COLO668 (cell line): ENCODE measurements at regions not wholly inside any gene's neighbourhood (a gene's known extent, or its start where the extent isn't known, plus 50 kb on each side); places are given as distances from the start of the nearest gene placed in this dataset.
"Not testable (repeated sequence)": the region's sequence is repeated elsewhere in the genome, so short reads cannot be mapped to it uniquely, and the experiment has no call there.

Experiments
- DNase-seq: peaks from one replicate; lab custom pipeline; 2025; ENCODE audit not compliant: unreplicated experiment; lab: John Stamatoyannopoulos, UW

DNA sequence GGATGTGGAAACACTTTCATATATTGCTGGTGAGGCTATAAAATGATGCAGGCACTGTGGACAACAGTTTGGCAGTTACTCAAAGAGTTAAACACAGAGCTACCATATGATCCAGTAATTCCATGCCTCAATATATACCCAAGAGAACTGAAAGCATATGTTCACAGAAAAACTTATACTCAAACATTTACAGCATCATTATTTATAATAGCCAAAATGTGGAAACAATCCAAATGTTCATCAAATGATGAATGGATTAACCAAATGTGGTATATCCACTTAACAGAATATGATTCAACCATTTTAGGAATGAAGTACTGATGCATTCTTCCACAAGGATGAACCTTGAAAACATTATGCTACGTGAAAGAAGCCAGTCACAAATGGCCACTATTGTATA, 603.8 kb downstream of the IQCM start:
- DNase-seq: no peak

GRCh38 chr4:149203256-149204001, 612.2 kb downstream of the IQCM start:
- no peak for DNase-seq

DNA sequence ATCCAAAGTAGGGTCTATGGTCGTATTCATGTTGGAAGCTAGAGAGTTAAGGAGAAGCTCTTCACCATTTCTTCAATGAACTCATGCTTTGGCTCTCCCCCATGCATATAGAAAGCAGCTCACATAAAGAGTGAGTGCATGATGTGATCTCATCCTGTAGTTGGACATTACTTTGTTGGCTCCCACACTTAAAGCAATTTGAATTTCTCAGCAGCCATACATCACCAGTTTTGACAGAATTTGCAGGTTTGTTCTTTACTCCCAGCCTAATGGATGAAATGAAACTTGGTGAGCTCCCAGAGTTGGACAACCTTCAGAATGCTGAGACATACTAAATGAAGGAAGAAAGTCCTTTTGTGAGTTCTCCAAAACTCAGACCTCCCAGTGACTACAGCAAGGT, 613.5 kb downstream of the IQCM start:
- DNase-seq: no peak

- no peak for DNase-seq
Observed at GRCh38 chr4:149199594-149199993, 616.0 kb downstream of the IQCM start.

- DNase-seq: no peak
Observed at GRCh38 chr4:149194061-149194460, 621.6 kb downstream of the IQCM start.

DNA sequence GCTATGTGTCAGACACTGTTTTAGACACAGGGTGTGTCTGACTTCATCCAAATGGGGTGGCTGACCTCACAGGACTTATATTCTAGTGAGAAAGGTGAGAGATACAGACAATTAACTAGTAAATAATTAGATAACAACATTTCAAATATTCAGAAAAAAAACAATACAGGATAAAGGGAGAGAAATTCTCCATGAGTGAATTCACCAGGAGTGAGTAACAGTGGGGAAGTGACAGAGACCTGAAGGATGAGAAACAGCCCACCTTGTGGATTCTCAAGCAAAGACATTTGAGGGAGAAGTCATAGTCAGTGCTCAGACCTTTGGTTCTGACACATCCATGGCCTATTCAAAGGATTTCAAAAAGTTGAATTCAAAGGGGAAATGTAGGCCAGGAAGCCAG, 627.9 kb downstream of the IQCM start:
- DNase-seq: no peak

- DNase-seq: no peak
Observed at GRCh38 chr4:149183638-149184037, 632.0 kb downstream of the IQCM start.

DNA sequence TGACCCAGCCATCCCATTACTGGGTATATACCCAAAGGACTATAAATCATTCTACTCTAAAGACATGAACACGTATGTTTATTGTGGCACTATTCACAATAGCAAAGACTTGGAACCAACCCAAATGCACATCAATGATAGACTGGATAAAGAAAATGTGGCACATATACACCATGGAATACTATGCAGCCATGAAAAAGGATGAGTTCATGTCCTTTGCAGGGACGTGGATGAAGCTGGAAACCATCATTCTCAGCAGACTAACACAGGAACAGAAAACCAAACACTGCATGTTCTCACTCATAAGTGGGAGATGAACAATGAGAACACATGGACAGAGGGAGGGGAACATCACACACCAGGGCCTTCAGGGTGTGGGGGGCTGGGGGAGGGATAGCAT, 634.2 kb downstream of the IQCM start:
- not testable (repeated sequence) for DNase-seq

DNA sequence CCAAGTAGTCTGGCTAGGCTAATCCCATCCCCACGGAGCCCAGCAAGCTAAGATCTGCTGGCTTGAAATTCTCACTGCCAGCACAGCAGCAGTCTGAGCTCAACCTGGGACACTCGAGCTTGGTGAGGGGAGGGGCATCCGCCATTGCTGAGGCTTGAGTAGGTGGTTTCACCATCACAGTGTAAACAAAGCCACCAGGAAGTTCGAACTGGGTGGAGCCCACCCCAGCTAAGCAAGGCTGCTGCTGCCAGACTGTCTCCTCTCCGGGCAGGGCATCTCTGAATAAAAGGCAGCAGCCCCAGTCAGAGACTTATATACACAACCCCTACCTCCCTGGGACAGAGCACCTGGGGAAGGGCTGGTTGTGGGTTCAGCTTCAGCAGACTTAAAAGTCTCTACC, 639.6 kb downstream of the IQCM start:
- DNase-seq: no peak

GRCh38 chr4:149175549-149175948, 640.1 kb downstream of the IQCM start:
- DNase-seq: no peak

DNA sequence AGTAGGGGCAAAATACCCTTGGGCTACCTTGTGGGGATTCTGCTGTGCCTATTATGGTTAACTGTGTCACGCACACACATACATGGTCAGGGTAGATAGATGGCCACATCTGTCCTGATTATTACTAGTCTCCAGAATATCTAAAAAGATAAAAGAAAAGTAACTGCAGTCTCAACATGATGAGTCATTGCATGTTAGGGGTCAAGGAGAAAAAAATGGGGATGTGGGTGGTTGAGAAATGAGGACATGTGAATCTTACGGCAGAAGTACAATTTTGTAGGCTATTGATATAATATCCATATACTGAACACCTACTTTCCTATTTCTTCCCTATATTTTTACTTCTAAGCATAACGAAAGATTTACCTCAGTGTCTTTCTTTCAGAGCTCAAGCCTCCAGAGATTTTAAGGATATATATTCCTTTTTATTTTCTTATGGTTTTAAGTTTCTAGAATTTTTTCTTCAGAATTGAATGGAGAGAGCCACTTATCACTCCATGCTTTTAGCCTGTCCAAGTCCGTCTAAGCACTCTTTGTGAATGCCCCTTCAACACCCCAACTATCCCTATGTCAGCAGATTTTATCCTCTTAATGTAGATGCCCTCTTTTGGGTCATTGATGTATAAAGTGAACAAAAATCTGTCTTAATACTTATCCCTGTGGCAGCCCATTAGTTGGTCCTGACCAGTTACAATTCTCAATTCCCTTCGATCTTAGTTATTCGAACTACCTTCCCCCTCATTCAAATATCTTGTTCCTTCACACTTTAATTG, 642.2 kb downstream of the IQCM start:
- DNase-seq: no peak

DNA sequence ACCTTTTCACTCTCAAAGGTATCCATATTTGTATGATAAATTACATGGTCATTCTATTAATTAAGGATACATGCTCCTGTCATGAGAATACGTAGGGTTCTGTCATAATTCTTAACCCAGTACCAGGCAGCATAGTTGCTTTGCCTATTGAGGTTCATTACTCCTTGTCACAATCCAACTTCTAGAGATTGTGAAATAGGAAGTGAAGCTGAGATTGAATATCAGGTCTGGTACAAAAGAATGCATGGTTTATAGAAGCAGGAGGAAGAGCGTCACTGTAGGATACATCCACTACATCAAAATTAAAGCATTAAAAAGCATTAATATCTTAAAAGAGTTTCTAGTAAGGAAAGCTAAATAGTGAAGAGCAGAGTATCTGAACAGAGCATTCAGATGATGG, 647.0 kb downstream of the IQCM start:
- DNase-seq: no peak

DNA sequence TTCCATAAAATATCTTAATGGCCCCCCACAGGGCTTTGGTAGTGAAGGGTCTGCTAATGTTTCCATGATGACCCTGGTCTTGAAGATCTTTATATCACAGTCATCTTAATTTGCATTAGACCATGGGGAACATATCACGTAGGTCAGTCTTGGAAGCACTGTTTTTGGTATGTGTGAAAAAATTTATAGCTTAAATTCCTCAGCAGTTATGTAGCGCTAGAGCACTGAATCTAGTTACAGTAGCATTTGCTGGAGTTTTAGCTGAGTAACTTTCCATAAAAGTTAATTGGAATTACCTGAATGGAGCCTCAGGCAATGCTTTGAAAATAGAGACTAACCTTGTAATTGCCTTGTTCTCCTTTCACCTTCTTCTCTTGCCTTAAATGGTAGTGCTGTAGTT, 648.8 kb downstream of the IQCM start:
- DNase-seq: no peak

DNA sequence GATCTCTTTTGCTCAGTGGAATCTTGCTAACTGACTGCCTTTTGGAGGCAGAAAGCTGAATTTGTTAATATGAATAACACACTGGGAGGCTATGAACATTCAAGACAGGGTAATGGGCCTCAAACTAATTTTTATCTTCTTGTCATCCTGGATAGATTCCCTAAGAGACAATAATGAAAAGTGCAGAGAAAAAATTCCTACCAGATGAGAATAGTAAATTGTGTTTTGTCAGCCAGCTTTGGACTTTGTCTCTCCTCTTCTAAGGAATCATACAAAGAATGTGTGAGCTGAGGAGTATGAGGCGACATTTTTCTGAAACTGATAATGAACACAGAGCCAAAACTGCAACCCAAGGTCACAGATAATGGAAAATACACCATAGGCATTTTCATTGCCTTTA, 649.3 kb downstream of the IQCM start:
- DNase-seq: no peak

DNA sequence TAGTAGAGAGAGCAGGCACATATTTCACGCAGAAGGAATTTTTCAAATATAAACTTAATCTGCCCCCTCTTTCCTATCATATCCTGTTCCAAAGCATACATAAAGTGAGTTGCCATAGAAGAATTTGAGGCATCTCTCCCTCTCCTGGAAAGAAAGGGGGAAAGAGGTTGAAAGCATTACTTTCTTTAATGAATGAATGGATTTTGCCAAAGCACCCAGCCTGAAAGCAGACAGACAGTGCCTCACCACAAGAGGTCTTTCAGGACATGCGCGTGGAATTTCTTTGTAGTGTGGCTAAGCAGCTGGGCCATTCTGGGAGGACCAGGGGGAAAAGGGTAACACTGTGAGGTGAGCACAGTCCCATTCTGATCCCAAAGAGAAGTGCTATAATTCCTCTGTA, 651.4 kb downstream of the IQCM start:
- DNase-seq: no peak

DNA sequence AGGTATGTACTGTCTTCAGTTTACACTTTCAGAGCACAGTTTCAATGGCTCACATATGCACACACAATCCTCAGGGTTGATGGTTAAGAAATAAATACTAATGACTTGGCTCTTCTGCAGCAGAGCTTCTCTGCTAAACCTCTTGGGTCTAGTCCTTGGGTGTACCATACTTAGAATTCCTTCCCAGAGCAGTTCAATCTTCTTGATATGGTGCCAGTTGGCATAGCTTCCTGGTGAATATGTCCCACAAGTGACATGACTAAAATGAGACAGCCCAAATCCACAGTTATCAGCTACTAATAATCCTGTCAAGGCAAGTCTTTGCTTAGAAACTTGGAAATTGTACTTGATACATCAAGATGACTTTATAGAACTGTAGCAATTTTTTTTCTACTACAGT, 654.4 kb downstream of the IQCM start:
- DNase-seq: no peak

DNA sequence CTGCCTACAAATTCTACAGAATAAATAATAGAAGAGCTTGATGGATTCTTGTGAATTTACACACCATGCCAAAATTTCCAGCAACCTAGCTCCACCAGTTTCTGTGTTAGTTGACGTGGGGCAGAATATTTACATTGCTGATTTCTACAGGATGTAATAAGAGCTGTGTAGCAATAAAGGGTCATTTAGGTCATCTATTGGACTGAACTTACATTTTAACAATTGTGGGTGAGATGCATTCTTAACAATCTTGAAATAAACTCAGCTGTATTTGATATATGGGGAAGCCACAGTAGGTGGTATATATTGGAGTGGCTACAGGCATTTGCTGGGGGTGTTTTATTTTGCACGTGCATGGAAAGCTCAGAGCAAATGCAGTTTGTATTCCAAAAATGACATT, 655.3 kb downstream of the IQCM start:
- no peak for DNase-seq

DNA sequence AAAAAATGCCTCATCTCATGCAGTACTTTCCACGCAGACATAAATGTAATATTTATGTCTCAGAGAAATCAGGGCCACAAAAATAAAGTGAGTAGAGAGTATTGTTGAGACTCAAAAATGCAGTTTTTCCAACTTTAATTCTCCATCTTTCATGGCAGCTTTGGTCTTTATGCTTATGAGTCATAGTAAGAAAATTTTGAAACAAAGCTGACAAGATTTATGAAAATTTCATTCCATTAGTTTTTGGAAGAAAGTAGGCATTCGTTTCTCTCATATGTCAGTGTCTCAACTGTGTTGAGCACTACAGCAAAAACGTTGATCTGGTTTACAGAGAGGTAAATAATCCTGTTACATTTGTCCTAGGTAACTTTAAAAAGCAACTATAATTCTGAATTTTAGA, 656.8 kb downstream of the IQCM start:
- DNase-seq: no peak

- DNase-seq: no peak
Observed at GRCh38 chr4:149145803-149146202, 669.8 kb downstream of the IQCM start.

DNA sequence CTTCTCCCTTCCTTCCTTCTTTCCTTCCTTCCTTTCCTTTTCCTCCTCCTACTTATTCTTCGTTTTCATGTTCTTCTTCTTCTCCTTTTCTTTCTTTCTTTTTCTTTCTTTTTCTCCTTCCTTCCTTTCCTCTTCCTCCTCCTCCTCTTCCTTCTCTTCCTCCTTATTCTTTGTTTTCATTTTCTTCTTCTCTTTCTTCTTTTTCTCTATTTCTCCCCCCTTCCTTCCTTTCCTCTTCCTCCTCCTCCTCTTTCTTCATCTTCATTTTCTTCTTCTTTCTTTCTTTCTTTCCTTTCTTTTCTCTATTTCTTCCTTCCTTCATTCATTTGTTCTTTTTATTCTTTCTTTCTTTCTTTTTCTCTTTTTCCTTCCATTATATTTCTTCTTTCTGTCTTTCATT, 671.6 kb downstream of the IQCM start:
- no peak for DNase-seq

GRCh38 chr4:149141391-149141790, 674.3 kb downstream of the IQCM start:
- no peak for DNase-seq

GRCh38 chr4:149140841-149141240, 674.8 kb downstream of the IQCM start:
- no peak for DNase-seq
